HFFc6 (cell line): ENCODE measurements at regions not wholly inside any gene's neighbourhood (a gene's known extent, or its start where the extent isn't known, plus 50 kb on each side); places are given as distances from the start of the nearest gene placed in this dataset.

ENCODE experiments used
- DNase-seq: peaks from one replicate; pipeline ENCODE4 v3.0.0-alpha.2; 2018
- H3K27ac Mint-ChIP-seq: 2 replicates; pipeline ENCODE4 v1.8.0; 2020; ENCODE audit warnings: mild to moderate bottlenecking, mixed read lengths
- H3K27me3 Mint-ChIP-seq: 2 replicates; pipeline ENCODE4 v1.8.0; 2021; ENCODE audit warnings: mild to moderate bottlenecking, moderate library complexity, mixed read lengths; ENCODE audit not compliant: insufficient read depth
- H3K36me3 Mint-ChIP-seq: 2 replicates; pipeline ENCODE4 v1.8.0; 2021; ENCODE audit warnings: low read depth, mixed read lengths
- H3K4me1 Mint-ChIP-seq: 2 replicates; pipeline ENCODE4 v1.8.0; 2020; ENCODE audit warnings: low read depth, mixed read lengths
- H3K4me3 Mint-ChIP-seq: 2 replicates; pipeline ENCODE4 v1.8.0; 2020; ENCODE audit warnings: mild to moderate bottlenecking, moderate library complexity, mixed read lengths
- H3K9me3 Mint-ChIP-seq: 2 replicates; pipeline ENCODE4 v1.8.0; 2020; ENCODE audit warnings: mild to moderate bottlenecking, mixed read lengths
- TF ChIP-seq, protein P1 (sequence below): fragments of 200-600 bp; sonication (generic); IDR thresholded peaks from 2 replicates; pipeline ENCODE4 v1.5.0; 2021; ENCODE audit warnings: antibody characterized with exemption, mild to moderate bottlenecking

DNA sequence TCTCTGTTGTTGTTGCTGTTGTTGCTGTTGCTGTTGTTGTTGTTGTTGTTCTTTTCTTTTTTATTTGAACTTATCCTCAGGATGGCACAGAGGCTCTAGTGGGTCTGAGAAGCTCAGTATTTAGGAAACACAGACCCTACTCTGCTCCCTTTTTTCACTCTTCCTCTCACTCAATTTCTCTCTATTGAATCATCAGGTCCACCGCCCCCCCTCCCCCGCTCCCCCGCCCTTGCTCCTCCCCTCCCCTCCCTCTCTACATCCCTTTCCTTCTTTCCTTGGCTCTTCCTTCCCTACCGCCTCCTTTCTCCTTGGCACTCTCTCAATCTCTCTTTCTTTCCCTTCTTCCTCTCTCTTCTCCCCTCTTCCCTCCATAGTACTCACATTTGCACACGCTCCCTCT, 218.5 kb upstream of the ZC3H12A start:
- Mint-ChIP-seq H3K27ac (no peak overlapping the region), H3K4me3 (no peak overlapping the region), H3K9me3 (peaks cover 47% of the 10 kb centered on the region), H3K36me3 (no peaks in the 10 kb centered on the region; the same call in 1 of the 2 replicates), H3K4me1 (no peaks in the 10 kb centered on the region), H3K27me3 (peaks cover 6% of the 10 kb centered on the region)
- no peak for DNase-seq
- TF ChIP-seq, protein P1, sequence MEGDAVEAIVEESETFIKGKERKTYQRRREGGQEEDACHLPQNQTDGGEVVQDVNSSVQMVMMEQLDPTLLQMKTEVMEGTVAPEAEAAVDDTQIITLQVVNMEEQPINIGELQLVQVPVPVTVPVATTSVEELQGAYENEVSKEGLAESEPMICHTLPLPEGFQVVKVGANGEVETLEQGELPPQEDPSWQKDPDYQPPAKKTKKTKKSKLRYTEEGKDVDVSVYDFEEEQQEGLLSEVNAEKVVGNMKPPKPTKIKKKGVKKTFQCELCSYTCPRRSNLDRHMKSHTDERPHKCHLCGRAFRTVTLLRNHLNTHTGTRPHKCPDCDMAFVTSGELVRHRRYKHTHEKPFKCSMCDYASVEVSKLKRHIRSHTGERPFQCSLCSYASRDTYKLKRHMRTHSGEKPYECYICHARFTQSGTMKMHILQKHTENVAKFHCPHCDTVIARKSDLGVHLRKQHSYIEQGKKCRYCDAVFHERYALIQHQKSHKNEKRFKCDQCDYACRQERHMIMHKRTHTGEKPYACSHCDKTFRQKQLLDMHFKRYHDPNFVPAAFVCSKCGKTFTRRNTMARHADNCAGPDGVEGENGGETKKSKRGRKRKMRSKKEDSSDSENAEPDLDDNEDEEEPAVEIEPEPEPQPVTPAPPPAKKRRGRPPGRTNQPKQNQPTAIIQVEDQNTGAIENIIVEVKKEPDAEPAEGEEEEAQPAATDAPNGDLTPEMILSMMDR = no peak

DNA sequence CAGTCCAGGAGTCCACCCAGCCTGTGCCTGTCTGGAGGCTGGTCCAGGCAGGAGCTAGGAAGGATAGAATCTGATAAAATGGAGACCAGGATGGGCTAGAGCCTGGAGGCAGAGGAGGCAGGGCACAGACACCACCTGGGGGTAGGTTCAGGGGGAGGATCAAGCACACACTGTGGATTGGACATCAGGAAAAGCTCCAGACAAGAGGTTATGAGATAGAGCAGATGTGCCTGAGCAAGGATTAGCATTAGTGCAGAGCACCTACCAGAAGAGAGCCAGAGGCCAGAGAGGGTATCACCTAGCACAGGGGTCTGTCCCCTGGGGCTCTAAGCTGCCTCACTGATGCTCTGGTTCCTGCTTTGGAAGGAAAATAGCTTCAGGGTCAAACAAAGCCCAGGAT, 216.7 kb upstream of the ZC3H12A start:
- no peak for DNase-seq
- peaks cover 3% of the 10 kb centered on the region for H3K27me3 Mint-ChIP-seq

DNA sequence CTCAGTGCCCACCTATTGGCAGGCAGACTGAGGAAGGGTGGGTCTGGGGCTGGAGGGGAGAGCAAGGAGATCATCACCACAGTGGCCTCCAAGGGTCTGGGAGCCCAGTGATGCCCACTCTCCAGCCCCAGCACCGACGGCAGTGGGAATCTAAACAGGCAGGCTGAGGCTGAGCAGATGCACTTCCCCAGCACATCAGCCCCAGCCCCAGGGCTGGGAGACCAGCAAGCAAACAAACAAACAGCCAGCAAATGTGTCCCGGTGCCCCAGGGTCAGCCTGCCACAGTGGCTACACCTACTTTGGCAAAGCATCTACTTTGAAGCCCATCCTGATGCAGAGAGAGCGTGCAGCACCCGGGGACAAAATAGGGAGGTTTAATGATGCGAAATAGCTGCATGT, 216.3 kb upstream of the ZC3H12A start:
- H3K4me1 Mint-ChIP-seq = no peaks in the 10 kb centered on the region
- DNase-seq = no peak
- no peak overlapping the region for H3K4me3 Mint-ChIP-seq
- TF ChIP-seq, protein P1 = no peak
- no peaks in the 10 kb centered on the region; the same call in 1 of the 2 replicates for H3K36me3 Mint-ChIP-seq
- peaks cover 40% of the 10 kb centered on the region for H3K9me3 Mint-ChIP-seq
- H3K27me3 Mint-ChIP-seq = peaks cover 3% of the 10 kb centered on the region
- H3K27ac Mint-ChIP-seq = no peak overlapping the region

More for the DNA sequence above, 216.7 kb upstream of the ZC3H12A start:
- no peaks in the 10 kb centered on the region; the same call in 1 of the 2 replicates for H3K36me3 Mint-ChIP-seq
- no peak overlapping the region for H3K27ac Mint-ChIP-seq
- no peak overlapping the region for H3K4me3 Mint-ChIP-seq
- TF ChIP-seq, protein P1 = no peak
- no peaks in the 10 kb centered on the region for H3K4me1 Mint-ChIP-seq
- peaks cover 40% of the 10 kb centered on the region for H3K9me3 Mint-ChIP-seq

DNA sequence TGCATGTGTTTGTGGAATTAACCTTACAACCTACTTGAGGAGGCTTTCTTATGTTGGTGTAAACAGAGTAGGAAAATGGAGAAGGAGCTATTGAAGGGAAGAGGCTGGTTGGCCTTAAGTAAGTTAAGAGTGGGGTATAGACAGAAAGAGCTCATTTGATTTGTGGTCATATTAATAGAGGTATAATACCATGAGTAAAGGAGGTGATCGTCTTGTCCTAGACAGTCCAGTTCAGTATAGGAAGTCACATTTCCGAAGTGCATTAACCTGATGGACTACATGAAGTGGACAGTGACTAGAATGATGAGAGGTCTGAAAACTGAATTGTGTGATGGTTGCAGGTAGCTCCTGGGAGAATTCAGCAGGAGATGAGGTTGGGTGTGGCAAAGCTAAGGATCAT, 215.4 kb upstream of the ZC3H12A start:
- Mint-ChIP-seq H3K27ac (no peak overlapping the region), H3K9me3 (peaks cover 34% of the 10 kb centered on the region), H3K4me3 (no peak overlapping the region), H3K27me3 (peaks cover 3% of the 10 kb centered on the region), H3K36me3 (no peaks in the 10 kb centered on the region; the same call in 1 of the 2 replicates), H3K4me1 (no peaks in the 10 kb centered on the region)
- DNase-seq = no peak
- TF ChIP-seq, protein P1 = no peak

DNA sequence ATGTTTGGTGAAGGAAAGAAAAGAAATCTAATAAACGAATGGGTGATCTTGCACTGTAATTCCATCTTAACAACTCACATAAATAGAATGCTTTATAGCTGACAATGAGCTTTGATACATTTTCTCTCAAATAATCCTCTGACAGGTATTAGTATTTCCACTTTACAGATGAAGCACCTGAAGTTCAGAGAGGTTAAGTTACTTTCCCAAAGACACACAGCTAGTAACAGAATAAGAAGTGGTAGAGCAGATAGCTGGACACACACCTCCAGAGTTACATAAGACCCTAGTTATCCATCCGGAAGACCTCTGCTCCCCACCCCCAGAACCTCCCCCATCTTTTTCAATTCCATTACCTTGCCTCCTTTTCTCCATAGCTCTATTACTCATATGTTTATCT, 213.3 kb upstream of the ZC3H12A start:
- Mint-ChIP-seq H3K4me1 (no peaks in the 10 kb centered on the region), H3K27ac (no peak overlapping the region), H3K36me3 (no peaks in the 10 kb centered on the region; the same call in 1 of the 2 replicates), H3K4me3 (no peak overlapping the region), H3K27me3 (peaks cover 3% of the 10 kb centered on the region), H3K9me3 (peaks cover 27% of the 10 kb centered on the region)
- no peak for DNase-seq
- TF ChIP-seq, protein P1 = no peak
